Endothelial cell of umbilical vein (primary cell): ENCODE measurements at regions not wholly inside any gene's neighbourhood (a gene's known extent, or its start where the extent isn't known, plus 50 kb on each side); places are given as distances from the start of the nearest gene placed in this dataset.

Source experiments
- BruUV-seq: library from RNA; stranded (reverse); fragments of 400-500 nt; replicated peaks from 2 replicates; lab custom pipeline; 2021; lab: Mats Ljungman, UMichigan
- CTCF ChIA-PET: fragments of 300-600, 350-600 bp; sonication (Branson Sonifier 250); formaldehyde crosslinking; loops from one replicate; lab custom pipeline; 2021; ENCODE audit warnings: antibody characterized with exemption, inconsistent platforms; lab: Charles Lee
- POLR2A ChIA-PET: fragments of 300-600, 350-600 bp; sonication (Branson Sonifier 250); formaldehyde crosslinking; loops from one replicate; lab custom pipeline; 2021; ENCODE audit warnings: antibody characterized with exemption, inconsistent platforms; lab: Charles Lee
- DNase-seq: peaks from one replicate; pipeline ENCODE4 v3.0.0-alpha.2; 2011; ENCODE audit warnings: low read depth, low spot score
- FAIRE-seq: peaks from 2 replicates; lab custom pipeline; 2011; peaks lifted over from hg19 to GRCh38; lab: Jason Lieb, UNC
- H2AFZ ChIP-seq: 2 replicates; pipeline ENCODE4 v1.6.0; 2012; ENCODE audit warnings: low read depth, low read length, control low read depth, inconsistent platforms
- H3K27ac ChIP-seq: 2 replicates; pipeline ENCODE4 v1.5.1; 2011; ENCODE audit warnings: low read depth, mild to moderate bottlenecking, control low read depth, low read length, moderate library complexity; ENCODE audit not compliant: insufficient read depth
- H3K27me3 ChIP-seq, 2 experiments: 2 replicates each; pipeline versions ENCODE4 v1.6.0 to v1.6.1; 2011; ENCODE audit warnings: low read length in 2 of 2, mixed read lengths in 1 of 2; ENCODE audit not compliant: control insufficient read depth in 2 of 2, insufficient read depth in 2 of 2
- H3K36me3 ChIP-seq, 2 experiments: 2 replicates in 1 of 2; 3 replicates in 1 of 2; pipeline ENCODE4 v1.5.1; 2011; ENCODE audit warnings: low read length in 2 of 2, mild to moderate bottlenecking in 1 of 2, moderate library complexity in 1 of 2; ENCODE audit not compliant: control insufficient read depth in 2 of 2, insufficient read depth in 2 of 2; ENCODE audit errors: extremely low read depth in 1 of 2
- H3K4me1 ChIP-seq: 3 replicates; pipeline ENCODE4 v1.5.1; 2011; ENCODE audit warnings: mild to moderate bottlenecking, low read length; ENCODE audit not compliant: control insufficient read depth, insufficient read depth; ENCODE audit errors: extremely low read depth
- H3K4me2 ChIP-seq: 2 replicates; pipeline ENCODE4 v1.6.1; 2011; ENCODE audit warnings: low read length, control low read depth, mixed read lengths; ENCODE audit not compliant: insufficient read depth
- H3K4me3 ChIP-seq, 3 experiments: fragments of 200-600 bp in 1 of 3; sonication (generic), shearing (Covaris generic) in 1 of 3; replicated peaks in 1 of 3; 2 replicates each; pipeline ENCODE4 v1.5.1; 2011 to 2016; ENCODE audit warnings: control low read depth in 3 of 3, low read length in 3 of 3, mild to moderate bottlenecking in 2 of 3, inconsistent platforms in 1 of 3, low read depth in 1 of 3, moderate library complexity in 1 of 3; ENCODE audit not compliant: insufficient read depth in 1 of 3
- H3K79me2 ChIP-seq: 2 replicates; pipeline ENCODE4 v1.6.0; 2012; ENCODE audit warnings: low read length, inconsistent platforms; ENCODE audit not compliant: control insufficient read depth, insufficient read depth
- H3K9ac ChIP-seq: replicated peaks from 2 replicates; pipeline ENCODE3; 2011; ENCODE audit warnings: low read length, control low read depth; ENCODE audit not compliant: insufficient read depth; ENCODE audit errors: extremely low read depth
- H3K9me1 ChIP-seq: replicated peaks from 3 replicates; pipeline ENCODE4 v1.6.0; 2011; ENCODE audit warnings: mild to moderate bottlenecking, low read length; ENCODE audit not compliant: control insufficient read depth, insufficient read depth; ENCODE audit errors: extremely low read depth
- H3K9me3 ChIP-seq: replicated peaks from 2 replicates; pipeline ENCODE4 v1.5.1; 2012; ENCODE audit warnings: low read length, inconsistent platforms; ENCODE audit not compliant: control insufficient read depth, insufficient read depth
- H4K20me1 ChIP-seq: replicated peaks from 2 replicates; pipeline ENCODE3; 2011; ENCODE audit warnings: mild to moderate bottlenecking, low read length; ENCODE audit not compliant: control insufficient read depth, insufficient read depth; ENCODE audit errors: extremely low read depth
- CTCF ChIP-seq, 2 donors: IDR thresholded peaks; 1 replicate in 1 of 2; 2 replicates in 1 of 2; pipeline ENCODE4 v1.5.1; 2011; ENCODE audit warnings: low read length in 2 of 2, mild to moderate bottlenecking in 2 of 2, moderate library complexity in 2 of 2, control low read depth in 1 of 2, inconsistent platforms in 1 of 2, low read depth in 1 of 2; ENCODE audit not compliant: insufficient read depth in 1 of 2; ENCODE audit errors: extremely low read depth in 1 of 2
- EZH2 ChIP-seq: IDR thresholded peaks from 2 replicates; pipeline ENCODE4 v1.6.1; 2012; ENCODE audit warnings: borderline replicate concordance, low read depth, mild to moderate bottlenecking, moderate library complexity, low read length, inconsistent platforms; ENCODE audit not compliant: severe bottlenecking
- FOS ChIP-seq: IDR thresholded peaks from 2 replicates; pipeline ENCODE4 v1.6.1; 2011; ENCODE audit warnings: mild to moderate bottlenecking, low read length, moderate library complexity, borderline replicate concordance; ENCODE audit not compliant: insufficient read depth
- GATA2 ChIP-seq: IDR thresholded peaks from 2 replicates; pipeline ENCODE4 v1.7.0; 2011; ENCODE audit warnings: low read depth, mild to moderate bottlenecking, moderate library complexity, mixed read lengths, low read length; ENCODE audit not compliant: insufficient read length, insufficient read depth
- JUN ChIP-seq: IDR thresholded peaks from 2 replicates; pipeline ENCODE4 v1.6.1; 2011; ENCODE audit warnings: borderline replicate concordance, low read depth; ENCODE audit not compliant: insufficient read length, insufficient read depth
- MAX ChIP-seq: IDR thresholded peaks from 2 replicates; pipeline ENCODE4 v1.6.1; 2011; ENCODE audit not compliant: insufficient read depth, insufficient read length
- MYC ChIP-seq: IDR thresholded peaks from one replicate; pipeline ENCODE4 v1.6.1; 2011; ENCODE audit warnings: mild to moderate bottlenecking, low read depth, low read length
- POLR2A ChIP-seq: IDR thresholded peaks from 2 replicates; pipeline ENCODE4 v1.6.1; 2012; ENCODE audit warnings: low read depth, mild to moderate bottlenecking, control low read depth, low read length
- POLR2AphosphoS5 ChIP-seq: IDR thresholded peaks from 2 replicates; pipeline ENCODE4 v1.6.1; 2012; ENCODE audit warnings: low read depth, mild to moderate bottlenecking, control low read depth, low read length, moderate library complexity; ENCODE audit not compliant: insufficient read depth
- dilution Hi-C: fragments of 300-500 bp; cut with MboI; formaldehyde crosslinking; loops from one replicate; pipeline ENCODE4 v1.15.0; 2019; ENCODE audit warnings: low sequenced_read_pairs; ENCODE audit not compliant: extremely low pct_ligation_motif_present
- intact Hi-C: fragments of 100-400 bp; cut with micrococcal nuclease; formaldehyde crosslinking; loops from one replicate; pipeline ENCODE4 v1.10.0; 2022

- ChIA-PET CTCF (no interaction called here), POLR2A (no interaction called here)
- H3K36me3 ChIP-seq = no peaks in the 10 kb centered on the region
- no TSS peak for BruUV-seq
- no peak overlapping the region for H2AFZ ChIP-seq
- FAIRE-seq = no peak
- TF ChIP-seq POLR2A (no peak), JUN (no peak), MYC (no peak), POLR2AphosphoS5 (no peak), EZH2 (no peak), GATA2 (no peak), FOS (no peak), MAX (no peak), CTCF (IDR thresholded peaks at IDR 0.05; ENCODE audit: extremely low read depth in 1 of 2, insufficient read depth in 1 of 2, low read depth in 1 of 2, low read length in 2 of 2) (no peak)
- H3K9ac ChIP-seq = no peak overlapping the region
- no peak overlapping the region for H3K27ac ChIP-seq
- H3K4me1 ChIP-seq = no peaks in the 10 kb centered on the region
- H4K20me1 ChIP-seq = no peaks in the 10 kb centered on the region
- no peaks in the 10 kb centered on the region for H3K27me3 ChIP-seq
- H3K4me3 ChIP-seq = no peak overlapping the region
- no peaks in the 10 kb centered on the region for H3K9me1 ChIP-seq
- dilution Hi-C loops = no loop called here
- DNase-seq = no peak
- H3K4me2 ChIP-seq = no peak overlapping the region
- H3K9me3 ChIP-seq = peaks cover 2% of the 10 kb centered on the region
- H3K79me2 ChIP-seq = no peaks in the 10 kb centered on the region
- intact Hi-C loops = no loop called here
Measured at GRCh38 chr5:87717761-87718160, 305.0 kb upstream of the CCNH start.
